B cell (primary cell): ENCODE measurements at regions not wholly inside any gene's neighbourhood (a gene's known extent, or its start where the extent isn't known, plus 50 kb on each side); places are given as distances from the start of the nearest gene placed in this dataset.

Source experiments
- ATAC-seq: fragments of 200-7000 bp; cut with Tn5 transposase; one replicate; pipeline ENCODE4 v1.10.0; 2021; ENCODE audit warnings: low read depth, mild to moderate bottlenecking, moderate number of reproducible peaks, moderate library complexity
- CTCF ChIA-PET: fragments of 350-600 bp; sonication (Branson Sonifier 250); formaldehyde crosslinking; loops from one replicate; lab custom pipeline; 2021; ENCODE audit warnings: antibody characterized with exemption, inconsistent platforms; lab: Charles Lee
- POLR2A ChIA-PET: fragments of 350-600 bp; sonication (Branson Sonifier 250); formaldehyde crosslinking; loops from one replicate; lab custom pipeline; 2021; ENCODE audit warnings: antibody characterized with exemption; lab: Charles Lee
- DNase-seq: peaks from one replicate; pipeline ENCODE4 v3.0.0; 2013
- H2AFZ ChIP-seq: 2 replicates; pipeline ENCODE4 v1.6.1; 2012; ENCODE audit warnings: mild to moderate bottlenecking, low read depth, low read length; ENCODE audit not compliant: insufficient read depth, poor library complexity, severe bottlenecking
- H3K27ac ChIP-seq, 2 donors: 1 replicate in 1 of 2; 2 replicates in 1 of 2; pipeline ENCODE4 v1.5.1; 2012 to 2013; ENCODE audit warnings: low read length in 2 of 2, mild to moderate bottlenecking in 2 of 2, moderate library complexity in 1 of 2
- H3K27me3 ChIP-seq, 4 experiments: fragments of 200-600 bp in 1 of 4; sonication (generic) in 1 of 4; replicated peaks in 1 of 4; 1 replicate in 2 of 4; 2 replicates in 2 of 4; pipeline versions ENCODE4 v1.6.1 to v1.7.0; 2013 to 2016; ENCODE audit warnings: low read length in 3 of 4, mild to moderate bottlenecking in 2 of 4, mixed read lengths in 1 of 4, moderate library complexity in 1 of 4; ENCODE audit not compliant: insufficient read depth in 4 of 4, control insufficient read depth in 3 of 4; ENCODE audit errors: control extremely low read depth in 1 of 4
- H3K36me3 ChIP-seq, 2 experiments: replicated peaks in 1 of 2; 1 replicate in 1 of 2; 2 replicates in 1 of 2; pipeline versions ENCODE4 v1.6.1 to v1.7.1; 2013; ENCODE audit warnings: low read length in 1 of 2; ENCODE audit not compliant: insufficient read depth in 2 of 2, control insufficient read depth in 1 of 2; ENCODE audit errors: control extremely low read depth in 1 of 2, extremely low read depth in 1 of 2
- H3K4me1 ChIP-seq, 2 donors: fragments of 200-600 bp in 1 of 2; sonication (generic) in 1 of 2; 1 replicate in 1 of 2; 2 replicates in 1 of 2; pipeline versions ENCODE4 v1.5.1 to v1.6.1; 2013 to 2017; ENCODE audit warnings: low read length in 2 of 2; ENCODE audit not compliant: control insufficient read depth in 2 of 2, insufficient read depth in 2 of 2
- H3K4me2 ChIP-seq: replicated peaks from 2 replicates; pipeline ENCODE3; 2012; ENCODE audit warnings: mild to moderate bottlenecking, low read depth, low read length; ENCODE audit not compliant: poor library complexity, severe bottlenecking
- H3K4me3 ChIP-seq, 5 experiments: fragments of 200-600 bp in 1 of 5; sonication (generic) in 1 of 5; 1 replicate in 3 of 5; 2 replicates in 2 of 5; pipeline versions ENCODE4 v1.5.1 to v1.7.0; 2011 to 2016; ENCODE audit warnings: low read length in 4 of 5, mild to moderate bottlenecking in 4 of 5, low read depth in 2 of 5, control low read depth in 1 of 5, moderate library complexity in 1 of 5; ENCODE audit not compliant: insufficient read depth in 1 of 5; ENCODE audit errors: control extremely low read depth in 1 of 5, extremely low read depth in 1 of 5
- H3K79me2 ChIP-seq: fragments of 200-600 bp; sonication (generic); one replicate; pipeline ENCODE4 v1.6.0; 2016; ENCODE audit warnings: low read length; ENCODE audit not compliant: control insufficient read depth, insufficient read depth
- H3K9ac ChIP-seq: fragments of 200-600 bp; sonication (generic); 2 replicates; pipeline ENCODE4 v1.6.1; 2017; ENCODE audit warnings: mild to moderate bottlenecking, low read length, moderate library complexity
- H3K9me3 ChIP-seq, 3 donors: one replicate each; pipeline versions ENCODE4 v1.6.1 to v1.7.1; 2013; ENCODE audit warnings: low read length in 2 of 3; ENCODE audit not compliant: control insufficient read depth in 2 of 3, insufficient read depth in 1 of 3; ENCODE audit errors: control extremely low read depth in 1 of 3
- H4K20me1 ChIP-seq: 2 replicates; pipeline ENCODE4 v1.6.0; 2012; ENCODE audit warnings: mild to moderate bottlenecking, low read length; ENCODE audit not compliant: insufficient read depth, control insufficient read depth, poor library complexity, severe bottlenecking
- H3K27ac Mint-ChIP-seq: one replicate; pipeline ENCODE4 v1.8.0; 2021; ENCODE audit warnings: mixed read lengths
- H3K27me3 Mint-ChIP-seq: one replicate; pipeline ENCODE4 v1.8.0; 2021; ENCODE audit warnings: mixed read lengths
- H3K4me1 Mint-ChIP-seq: one replicate; pipeline ENCODE4 v1.8.0; 2021; ENCODE audit warnings: mixed read lengths
- H3K4me3 Mint-ChIP-seq: one replicate; pipeline ENCODE4 v1.8.0; 2021; ENCODE audit warnings: mixed read lengths
- H3K9me3 Mint-ChIP-seq: one replicate; pipeline ENCODE4 v1.8.0; 2022; ENCODE audit warnings: mixed read lengths; ENCODE audit not compliant: insufficient read depth
- EZH2 ChIP-seq: IDR thresholded peaks from 2 replicates; pipeline ENCODE4 v1.6.1; 2012; ENCODE audit warnings: borderline replicate concordance, low read depth, mild to moderate bottlenecking, moderate library complexity, low read length; ENCODE audit not compliant: insufficient read depth, poor library complexity, severe bottlenecking
- WGBS: methylation state at CpG from one replicate; pipeline ENCODE4 v1.1.5; 2013; ENCODE audit warnings: missing lambda C conversion rate; ENCODE audit not compliant: insufficient coverage; 5-methylcytosine and 5-hydroxymethylcytosine counted together
- intact Hi-C: fragments of 100-400 bp; cut with micrococcal nuclease; formaldehyde crosslinking; loops from one replicate; pipeline ENCODE4 v1.10.0; 2022
- TF ChIP-seq, protein P1 (sequence below): fragments of 200-600 bp; IDR thresholded peaks from one replicate; pipeline ENCODE4 v1.8.0; 2022; ENCODE audit warnings: antibody characterized with exemption, mild to moderate bottlenecking

- no peaks in the 10 kb centered on the region for H3K9me3 ChIP-seq
- no peak overlapping the region for H3K4me3 ChIP-seq
- H4K20me1 ChIP-seq: no peaks in the 10 kb centered on the region
- no peak for ATAC-seq
- Mint-ChIP-seq H3K27ac (no peak overlapping the region), H3K4me3 (no peak overlapping the region), H3K27me3 (peaks cover 3% of the 10 kb centered on the region), H3K4me1 (no peaks in the 10 kb centered on the region), H3K9me3 (no peaks in the 10 kb centered on the region)
- ChIA-PET CTCF (no interaction called here), POLR2A (no interaction called here)
- H3K27me3 ChIP-seq: no peaks in the 10 kb centered on the region
- no CpG with 5 or more reads among the region's 2 CpGs for WGBS
- no peak overlapping the region for H3K27ac ChIP-seq
- no peak for TF ChIP-seq EZH2
- TF ChIP-seq, protein P1, sequence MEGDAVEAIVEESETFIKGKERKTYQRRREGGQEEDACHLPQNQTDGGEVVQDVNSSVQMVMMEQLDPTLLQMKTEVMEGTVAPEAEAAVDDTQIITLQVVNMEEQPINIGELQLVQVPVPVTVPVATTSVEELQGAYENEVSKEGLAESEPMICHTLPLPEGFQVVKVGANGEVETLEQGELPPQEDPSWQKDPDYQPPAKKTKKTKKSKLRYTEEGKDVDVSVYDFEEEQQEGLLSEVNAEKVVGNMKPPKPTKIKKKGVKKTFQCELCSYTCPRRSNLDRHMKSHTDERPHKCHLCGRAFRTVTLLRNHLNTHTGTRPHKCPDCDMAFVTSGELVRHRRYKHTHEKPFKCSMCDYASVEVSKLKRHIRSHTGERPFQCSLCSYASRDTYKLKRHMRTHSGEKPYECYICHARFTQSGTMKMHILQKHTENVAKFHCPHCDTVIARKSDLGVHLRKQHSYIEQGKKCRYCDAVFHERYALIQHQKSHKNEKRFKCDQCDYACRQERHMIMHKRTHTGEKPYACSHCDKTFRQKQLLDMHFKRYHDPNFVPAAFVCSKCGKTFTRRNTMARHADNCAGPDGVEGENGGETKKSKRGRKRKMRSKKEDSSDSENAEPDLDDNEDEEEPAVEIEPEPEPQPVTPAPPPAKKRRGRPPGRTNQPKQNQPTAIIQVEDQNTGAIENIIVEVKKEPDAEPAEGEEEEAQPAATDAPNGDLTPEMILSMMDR: no peak
- intact Hi-C loops: no loop called here
- H3K79me2 ChIP-seq: no peaks in the 10 kb centered on the region
- no peaks in the 10 kb centered on the region for H3K4me1 ChIP-seq
- H3K4me2 ChIP-seq: no peak overlapping the region
- no peak for DNase-seq
- no peak overlapping the region for H2AFZ ChIP-seq
- H3K36me3 ChIP-seq: no peaks in the 10 kb centered on the region
- H3K9ac ChIP-seq: no peak overlapping the region
These were observed 354.9 kb downstream of the TFAP2A start for GRCh38 chr6:10060004-10060403.

DNA sequence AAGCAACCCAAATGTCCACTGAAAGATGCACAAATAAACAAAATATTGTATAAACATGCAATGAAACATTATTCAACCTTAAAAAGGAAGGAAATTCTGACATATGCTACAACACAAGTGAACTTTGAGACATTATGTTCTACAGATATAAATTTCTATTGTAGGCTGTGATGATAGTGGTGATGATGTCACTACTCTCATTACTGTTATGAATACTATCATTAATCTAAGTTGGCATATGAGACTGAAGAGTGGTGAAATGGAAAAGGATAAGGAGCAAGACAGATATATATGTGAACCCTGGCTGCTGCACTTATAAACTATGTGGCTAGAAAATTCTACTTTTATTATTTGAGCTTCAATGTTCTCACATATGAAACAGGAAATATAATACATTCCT is 360.2 kb downstream of the TFAP2A start:
- Histone ChIP-seq H3K27ac (no peak overlapping the region), H3K9me3 (peaks cover 0 to 2% (median 0%) of the 10 kb centered on the region in 3 donors), H4K20me1 (no peaks in the 10 kb centered on the region), H3K4me1 (no peaks in the 10 kb centered on the region), H3K4me2 (no peak overlapping the region), H2AFZ (no peak overlapping the region), H3K9ac (no peak overlapping the region), H3K36me3 (no peaks in the 10 kb centered on the region), H3K27me3 (no peaks in the 10 kb centered on the region), H3K4me3 (no peak overlapping the region), H3K79me2 (no peaks in the 10 kb centered on the region)
- Mint-ChIP-seq H3K4me1 (no peaks in the 10 kb centered on the region), H3K9me3 (peaks cover 20% of the 10 kb centered on the region), H3K27me3 (no peaks in the 10 kb centered on the region), H3K4me3 (no peak overlapping the region), H3K27ac (no peak overlapping the region)
- intact Hi-C loops: no loop called here
- TF ChIP-seq EZH2: no peak
- TF ChIP-seq, protein P1: no peak
- POLR2A ChIA-PET: no interaction called here
- DNase-seq (no peak), ATAC-seq (no peak)
- CTCF ChIA-PET: no interaction called here
